ENCODE measurements at regions not wholly inside any gene's neighbourhood (a gene's known extent, or its start where the extent isn't known, plus 50 kb on each side); places are given as distances from the start of the nearest gene placed in this dataset.

- no peak for DNase-seq
These were observed 154.1 kb downstream of the FOXA2 start for GRCh38 chr20:22430154-22430745.

GRCh38 chr20:22429175-22430153 is 154.9 kb downstream of the FOXA2 start:
- DNase-seq: no peak

GRCh38 chr20:22428051-22428450 is 156.3 kb downstream of the FOXA2 start:
- no peak for DNase-seq

- no peak for DNase-seq
These were observed 157.6 kb downstream of the FOXA2 start for GRCh38 chr20:22426772-22427171.

GRCh38 chr20:22425344-22426295 is 158.8 kb downstream of the FOXA2 start:
- no peak for DNase-seq

GRCh38 chr20:22423190-22423832 is 161.1 kb downstream of the FOXA2 start:
- no peak for DNase-seq

- DNase-seq: no peak
These were observed 164.2 kb downstream of the FOXA2 start for GRCh38 chr20:22420116-22420598.

GRCh38 chr20:22418738-22419137 is 165.6 kb downstream of the FOXA2 start:
- no peak for DNase-seq

GRCh38 chr20:22414305-22414742 is 170.0 kb downstream of the FOXA2 start:
- DNase-seq: peak; percentile 49

GRCh38 chr20:22412977-22413868 is 171.1 kb downstream of the FOXA2 start:
- no peak for DNase-seq

- DNase-seq: no peak
These were observed 172.5 kb downstream of the FOXA2 start for GRCh38 chr20:22411627-22412450.

GRCh38 chr20:22411286-22411626 is 173.1 kb downstream of the FOXA2 start:
- DNase-seq: no peak

- no peak for DNase-seq
These were observed 173.7 kb downstream of the FOXA2 start for GRCh38 chr20:22410556-22411130.

- DNase-seq: no peak
These were observed 175.6 kb downstream of the FOXA2 start for GRCh38 chr20:22408521-22409402.

- DNase-seq: no peak
These were observed 176.9 kb downstream of the FOXA2 start for GRCh38 chr20:22407237-22408193.

GRCh38 chr20:22404419-22405170 is 179.8 kb downstream of the FOXA2 start:
- DNase-seq: no peak

All from femur (tissue), 1 donor.